Endothelial cell (in vitro differentiated cells): ENCODE measurements at regions not wholly inside any gene's neighbourhood (a gene's known extent, or its start where the extent isn't known, plus 50 kb on each side); places are given as distances from the start of the nearest gene placed in this dataset.
"Not testable (repeated sequence)": the region's sequence is repeated elsewhere in the genome, so short reads cannot be mapped to it uniquely, and the experiment has no call there.

Experiments used
- DNase-seq: peaks from one replicate; pipeline ENCODE4 v3.0.0; 2021; ENCODE audit warnings: low spot score
- H3K27ac Mint-ChIP-seq: one replicate; pipeline ENCODE4 v1.8.0; 2021; ENCODE audit warnings: mixed read lengths, inconsistent platforms; ENCODE audit not compliant: unreplicated experiment
- H3K27me3 Mint-ChIP-seq: one replicate; pipeline ENCODE4 v1.8.0; 2021; ENCODE audit warnings: mild to moderate bottlenecking, moderate library complexity, mixed read lengths, inconsistent platforms; ENCODE audit not compliant: unreplicated experiment
- H3K36me3 Mint-ChIP-seq: one replicate; pipeline ENCODE4 v1.8.0; 2021; ENCODE audit warnings: mild to moderate bottlenecking, low read depth, mixed read lengths, inconsistent platforms; ENCODE audit not compliant: unreplicated experiment
- H3K4me1 Mint-ChIP-seq: one replicate; pipeline ENCODE4 v1.8.0; 2021; ENCODE audit warnings: mild to moderate bottlenecking, mixed read lengths, inconsistent platforms; ENCODE audit not compliant: unreplicated experiment
- H3K4me3 Mint-ChIP-seq: one replicate; pipeline ENCODE4 v1.8.0; 2021; ENCODE audit warnings: mild to moderate bottlenecking, mixed read lengths, inconsistent platforms; ENCODE audit not compliant: unreplicated experiment
- H3K9me3 Mint-ChIP-seq: one replicate; pipeline ENCODE4 v1.8.0; 2021; ENCODE audit warnings: mixed read lengths, inconsistent platforms; ENCODE audit not compliant: unreplicated experiment
- CTCF ChIP-seq: fragments of 200-600 bp; sonication (generic); IDR thresholded peaks from one replicate; pipeline ENCODE4 v1.5.0; 2021; ENCODE audit warnings: antibody characterized with exemption; ENCODE audit not compliant: unreplicated experiment

GRCh38 chrX:69424161-69424560 is 80.0 kb upstream of the NALF2 start:
- H3K36me3 Mint-ChIP-seq = no peaks in the 10 kb centered on the region

GRCh38 chrX:69422208-69422607 is 81.9 kb upstream of the NALF2 start:
- H3K4me1 Mint-ChIP-seq, H3K9me3 Mint-ChIP-seq, H3K4me3 Mint-ChIP-seq, DNase-seq, H3K27me3 Mint-ChIP-seq, H3K27ac Mint-ChIP-seq, H3K36me3 Mint-ChIP-seq: not testable (repeated sequence)

More at GRCh38 chrX:69424161-69424560, 80.0 kb upstream of the NALF2 start:
- Mint-ChIP-seq H3K27me3 (no peaks in the 10 kb centered on the region), H3K9me3 (no peaks in the 10 kb centered on the region), H3K4me3 (no peak overlapping the region), H3K4me1 (no peaks in the 10 kb centered on the region), H3K27ac (no peak overlapping the region)
- TF ChIP-seq CTCF = no peak
- peak; percentile 17 for DNase-seq

- Mint-ChIP-seq H3K27me3 (peaks cover 1% of the 10 kb centered on the region), H3K4me3 (no peak overlapping the region), H3K27ac (no peak overlapping the region), H3K4me1 (no peaks in the 10 kb centered on the region), H3K9me3 (no peaks in the 10 kb centered on the region), H3K36me3 (no peaks in the 10 kb centered on the region)
- no peak for TF ChIP-seq CTCF
- DNase-seq = no peak
Observed at GRCh38 chrX:69415698-69416097, 88.4 kb upstream of the NALF2 start.

GRCh38 chrX:69412661-69413060 is 91.5 kb upstream of the NALF2 start:
- Mint-ChIP-seq H3K4me3 (no peak overlapping the region), H3K27me3 (peaks cover 1% of the 10 kb centered on the region), H3K9me3 (no peaks in the 10 kb centered on the region), H3K27ac (no peak overlapping the region), H3K36me3 (no peaks in the 10 kb centered on the region), H3K4me1 (no peaks in the 10 kb centered on the region)
- no peak for DNase-seq
- TF ChIP-seq CTCF = no peak

GRCh38 chrX:69398881-69399280 is 105.2 kb upstream of the NALF2 start:
- TF ChIP-seq CTCF = no peak
- H3K27me3 Mint-ChIP-seq = no peaks in the 10 kb centered on the region
- no peaks in the 10 kb centered on the region for H3K9me3 Mint-ChIP-seq
- H3K4me3 Mint-ChIP-seq = no peak overlapping the region
- H3K4me1 Mint-ChIP-seq = no peaks in the 10 kb centered on the region
- no peak for DNase-seq
- H3K27ac Mint-ChIP-seq = no peak overlapping the region
- no peaks in the 10 kb centered on the region for H3K36me3 Mint-ChIP-seq

- H3K4me3 Mint-ChIP-seq = no peak overlapping the region
- H3K4me1 Mint-ChIP-seq = no peaks in the 10 kb centered on the region
- no peaks in the 10 kb centered on the region for H3K36me3 Mint-ChIP-seq
- no peak overlapping the region for H3K27ac Mint-ChIP-seq
- H3K27me3 Mint-ChIP-seq = no peaks in the 10 kb centered on the region
- no peak for TF ChIP-seq CTCF
- no peak for DNase-seq
- no peaks in the 10 kb centered on the region for H3K9me3 Mint-ChIP-seq
Observed at GRCh38 chrX:69396916-69397315, 107.2 kb upstream of the NALF2 start.
